Tibial artery (tissue), 4 donors: ENCODE measurements at regions not wholly inside any gene's neighbourhood (a gene's known extent, or its start where the extent isn't known, plus 50 kb on each side); places are given as distances from the start of the nearest gene placed in this dataset.

Experiments
- DNase-seq, 2 donors: peaks; one replicate each; pipeline ENCODE4 v3.0.0-alpha.2; 2019
- H3K27ac ChIP-seq, 2 donors: fragments of 200-600 bp; sonication (generic) in 1 of 2; 1 replicate in 1 of 2; 2 replicates in 1 of 2; pipeline ENCODE4 v1.5.1; 2018 to 2019; ENCODE audit warnings: mild to moderate bottlenecking in 1 of 2
- H3K27me3 ChIP-seq, 2 donors: fragments of 200-600 bp; sonication (generic) in 1 of 2; one replicate each; pipeline versions ENCODE4 v1.5.1 to v1.6.0; 2016 to 2019
- H3K36me3 ChIP-seq, 3 donors: fragments of 200-600 bp; sonication (generic) in 2 of 3; one replicate each; pipeline ENCODE4 v1.5.1; 2016 to 2019; ENCODE audit warnings: mild to moderate bottlenecking in 2 of 3
- H3K4me1 ChIP-seq, 4 donors: fragments of 200-600 bp; sonication (generic) in 2 of 4; 1 replicate in 3 of 4; 2 replicates in 1 of 4; pipeline ENCODE4 v1.5.1; 2016 to 2019
- H3K4me3 ChIP-seq, 2 donors: fragments of 200-600 bp; sonication (generic) in 1 of 2; 1 replicate in 1 of 2; 2 replicates in 1 of 2; pipeline ENCODE4 v1.5.1; 2018 to 2019; ENCODE audit warnings: mild to moderate bottlenecking in 2 of 2
- H3K9me3 ChIP-seq, 3 donors: fragments of 200-600 bp; sonication (generic) in 1 of 3; one replicate each; pipeline ENCODE4 v1.5.1; 2016 to 2019
- CTCF ChIP-seq, 2 experiments: fragments of 200-600 bp in 1 of 2; fragments of 450-650 bp in 1 of 2; IDR thresholded peaks; one replicate each; pipeline ENCODE4 v1.5.1; 2017 to 2019; ENCODE audit warnings: antibody characterized with exemption in 2 of 2, mild to moderate bottlenecking in 1 of 2, moderate library complexity in 1 of 2
- intact Hi-C: fragments of 100-400 bp; cut with DNase I; formaldehyde crosslinking; loops from one replicate; pipeline ENCODE4 v1.15.0; 2023; ENCODE audit warnings: low total_unique reads

- intact Hi-C loops, result no loop called here
- TF ChIP-seq CTCF (IDR thresholded peaks at IDR 0.05), result no peak
- H3K4me1 ChIP-seq, result peaks cover 0 to 5% (median 0%) of the 10 kb centered on the region in 4 donors
- no peaks in the 10 kb centered on the region for H3K36me3 ChIP-seq
- no peak overlapping the region for H3K27ac ChIP-seq
- H3K4me3 ChIP-seq, result no peak overlapping the region
- H3K9me3 ChIP-seq, result no peaks in the 10 kb centered on the region
- no peaks in the 10 kb centered on the region for H3K27me3 ChIP-seq
- no peak for DNase-seq
These were observed 57.9 kb upstream of the NUP160 start for GRCh38 chr11:47906066-47906465.

GRCh38 chr11:47905358-47906059 is 57.4 kb upstream of the NUP160 start:
- no peak for DNase-seq
- intact Hi-C loops, result no loop called here
- no peak for TF ChIP-seq CTCF (IDR thresholded peaks at IDR 0.05)
- no peak overlapping the region for H3K4me3 ChIP-seq
- H3K9me3 ChIP-seq, result no peaks in the 10 kb centered on the region
- no peaks in the 10 kb centered on the region for H3K36me3 ChIP-seq
- no peak overlapping the region for H3K27ac ChIP-seq
- H3K27me3 ChIP-seq, result no peaks in the 10 kb centered on the region
- H3K4me1 ChIP-seq, result peaks cover 0 to 5% (median 0%) of the 10 kb centered on the region in 4 donors

- H3K27me3 ChIP-seq, result no peaks in the 10 kb centered on the region
- H3K27ac ChIP-seq, result no peak overlapping the region
- no peaks in the 10 kb centered on the region for H3K9me3 ChIP-seq
- intact Hi-C loops, result no loop called here
- DNase-seq, result no peak
- no peak overlapping the region for H3K4me3 ChIP-seq
- no peaks in the 10 kb centered on the region for H3K36me3 ChIP-seq
- no peak for TF ChIP-seq CTCF (IDR thresholded peaks at IDR 0.05)
- peaks cover 0 to 5% (median 0%) of the 10 kb centered on the region in 4 donors for H3K4me1 ChIP-seq
These were observed 56.7 kb upstream of the NUP160 start for GRCh38 chr11:47904808-47905207.

GRCh38 chr11:47904048-47904447 is 55.9 kb upstream of the NUP160 start:
- H3K27ac ChIP-seq, result no peak overlapping the region
- intact Hi-C loops, result no loop called here
- H3K4me1 ChIP-seq, result peaks cover 0 to 5% (median 0%) of the 10 kb centered on the region in 4 donors
- no peak for TF ChIP-seq CTCF (IDR thresholded peaks at IDR 0.05)
- H3K9me3 ChIP-seq, result no peaks in the 10 kb centered on the region
- DNase-seq, result no peak
- no peaks in the 10 kb centered on the region for H3K36me3 ChIP-seq
- no peak overlapping the region for H3K4me3 ChIP-seq
- no peaks in the 10 kb centered on the region for H3K27me3 ChIP-seq

GRCh38 chr11:47899801-47900200 is 51.7 kb upstream of the NUP160 start:
- no peak for DNase-seq
- no peaks in the 10 kb centered on the region for H3K36me3 ChIP-seq
- intact Hi-C loops, result no loop called here

More at GRCh38 chr11:47899801-47900200, 51.7 kb upstream of the NUP160 start:
- Histone ChIP-seq H3K4me1 (no peaks in the 10 kb centered on the region), H3K27ac (no peak overlapping the region), H3K27me3 (no peaks in the 10 kb centered on the region), H3K4me3 (no peak overlapping the region), H3K9me3 (no peaks in the 10 kb centered on the region)
- TF ChIP-seq CTCF (IDR thresholded peaks at IDR 0.05), result no peak
